ENCODE measurements at regions not wholly inside any gene's neighbourhood (a gene's known extent, or its start where the extent isn't known, plus 50 kb on each side); places are given as distances from the start of the nearest gene placed in this dataset.

DNA sequence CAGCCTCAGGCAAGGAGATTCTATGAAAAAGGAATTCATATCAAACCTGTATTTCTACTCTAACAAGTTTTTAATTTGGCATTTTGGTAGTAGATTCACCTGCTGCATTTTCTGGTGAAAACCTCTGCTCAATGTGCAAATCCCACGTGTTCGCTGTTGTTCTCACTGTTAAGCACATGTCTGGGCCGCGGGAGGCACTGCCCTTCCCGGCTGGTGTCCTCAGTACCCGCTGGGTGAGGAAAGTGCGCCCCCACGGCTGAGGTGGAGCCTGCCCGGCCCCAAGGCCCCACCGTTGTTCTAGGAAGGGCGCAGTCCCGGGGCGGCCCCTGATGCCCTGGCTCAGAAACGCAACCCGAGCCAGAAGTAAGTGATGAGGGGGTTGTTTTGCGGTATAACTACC lies 193.4 kb upstream of the VWC2 start:
- TF ChIP-seq, protein P1, sequence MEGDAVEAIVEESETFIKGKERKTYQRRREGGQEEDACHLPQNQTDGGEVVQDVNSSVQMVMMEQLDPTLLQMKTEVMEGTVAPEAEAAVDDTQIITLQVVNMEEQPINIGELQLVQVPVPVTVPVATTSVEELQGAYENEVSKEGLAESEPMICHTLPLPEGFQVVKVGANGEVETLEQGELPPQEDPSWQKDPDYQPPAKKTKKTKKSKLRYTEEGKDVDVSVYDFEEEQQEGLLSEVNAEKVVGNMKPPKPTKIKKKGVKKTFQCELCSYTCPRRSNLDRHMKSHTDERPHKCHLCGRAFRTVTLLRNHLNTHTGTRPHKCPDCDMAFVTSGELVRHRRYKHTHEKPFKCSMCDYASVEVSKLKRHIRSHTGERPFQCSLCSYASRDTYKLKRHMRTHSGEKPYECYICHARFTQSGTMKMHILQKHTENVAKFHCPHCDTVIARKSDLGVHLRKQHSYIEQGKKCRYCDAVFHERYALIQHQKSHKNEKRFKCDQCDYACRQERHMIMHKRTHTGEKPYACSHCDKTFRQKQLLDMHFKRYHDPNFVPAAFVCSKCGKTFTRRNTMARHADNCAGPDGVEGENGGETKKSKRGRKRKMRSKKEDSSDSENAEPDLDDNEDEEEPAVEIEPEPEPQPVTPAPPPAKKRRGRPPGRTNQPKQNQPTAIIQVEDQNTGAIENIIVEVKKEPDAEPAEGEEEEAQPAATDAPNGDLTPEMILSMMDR (IDR thresholded peaks at IDR 0.05), result no peak
- TF ChIP-seq ZFX (IDR thresholded peaks at IDR 0.05; ENCODE audit: borderline replicate concordance), result no peak

Data from 22Rv1 (cell line).